PC-3 (cell line): ENCODE measurements at regions not wholly inside any gene's neighbourhood (a gene's known extent, or its start where the extent isn't known, plus 50 kb on each side); places are given as distances from the start of the nearest gene placed in this dataset.

Source experiments
- EZH2 ChIP-seq: fragments of 300-600 bp; sonication (generic); IDR thresholded peaks from one replicate; pipeline ENCODE4 v1.6.1; 2017; ENCODE audit warnings: antibody characterized with exemption, mild to moderate bottlenecking, low read length; ENCODE audit not compliant: unreplicated experiment
- EZH2phosphoT487 ChIP-seq: fragments of 300-600 bp; sonication (generic); IDR thresholded peaks from 2 replicates; pipeline ENCODE4 v1.6.1; 2018; ENCODE audit warnings: mild to moderate bottlenecking, antibody characterized with exemption, low read length, borderline replicate concordance
- TF ChIP-seq, protein P1 (sequence below): fragments of 300-600 bp; sonication (generic); conservative IDR thresholded peaks from 2 replicates; pipeline ENCODE4 v1.5.1; 2017; ENCODE audit warnings: antibody characterized with exemption, low read depth, mild to moderate bottlenecking, low read length

DNA sequence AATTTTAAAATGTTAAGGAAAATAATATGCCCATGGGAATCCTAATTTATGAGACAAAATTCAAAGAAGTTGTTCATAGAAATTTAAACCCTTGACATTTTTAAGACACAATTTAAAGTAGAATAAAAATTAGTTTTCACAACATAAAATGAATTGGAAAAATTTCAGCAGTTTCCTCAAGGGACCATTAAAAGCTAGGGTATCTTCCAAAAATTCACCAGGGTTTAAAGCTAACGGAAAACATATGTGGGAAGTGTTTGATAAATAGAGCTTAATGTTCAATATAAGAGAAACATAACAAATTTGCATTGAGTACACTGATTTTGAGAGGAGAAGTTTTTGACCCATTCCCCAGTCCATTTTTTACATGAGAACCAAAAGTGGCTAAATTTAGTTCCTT, 228.9 kb upstream of the TTC29 start:
- TF ChIP-seq, protein P1, sequence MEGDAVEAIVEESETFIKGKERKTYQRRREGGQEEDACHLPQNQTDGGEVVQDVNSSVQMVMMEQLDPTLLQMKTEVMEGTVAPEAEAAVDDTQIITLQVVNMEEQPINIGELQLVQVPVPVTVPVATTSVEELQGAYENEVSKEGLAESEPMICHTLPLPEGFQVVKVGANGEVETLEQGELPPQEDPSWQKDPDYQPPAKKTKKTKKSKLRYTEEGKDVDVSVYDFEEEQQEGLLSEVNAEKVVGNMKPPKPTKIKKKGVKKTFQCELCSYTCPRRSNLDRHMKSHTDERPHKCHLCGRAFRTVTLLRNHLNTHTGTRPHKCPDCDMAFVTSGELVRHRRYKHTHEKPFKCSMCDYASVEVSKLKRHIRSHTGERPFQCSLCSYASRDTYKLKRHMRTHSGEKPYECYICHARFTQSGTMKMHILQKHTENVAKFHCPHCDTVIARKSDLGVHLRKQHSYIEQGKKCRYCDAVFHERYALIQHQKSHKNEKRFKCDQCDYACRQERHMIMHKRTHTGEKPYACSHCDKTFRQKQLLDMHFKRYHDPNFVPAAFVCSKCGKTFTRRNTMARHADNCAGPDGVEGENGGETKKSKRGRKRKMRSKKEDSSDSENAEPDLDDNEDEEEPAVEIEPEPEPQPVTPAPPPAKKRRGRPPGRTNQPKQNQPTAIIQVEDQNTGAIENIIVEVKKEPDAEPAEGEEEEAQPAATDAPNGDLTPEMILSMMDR: no peak
- TF ChIP-seq EZH2 (no peak), EZH2phosphoT487 (no peak)
